Right lobe of liver (tissue), 6 donors: ENCODE measurements at regions not wholly inside any gene's neighbourhood (a gene's known extent, or its start where the extent isn't known, plus 50 kb on each side); places are given as distances from the start of the nearest gene placed in this dataset.

Experiments used
- ATAC-seq, 4 donors: fragments of 200-7000 bp; cut with Tn5 transposase; one replicate each; pipeline ENCODE4 v1.9.1; 2020; ENCODE audit warnings: mild to moderate bottlenecking in 4 of 4, moderate library complexity in 4 of 4
- DNase-seq, 3 donors: peaks; one replicate each; pipeline ENCODE4 v3.0.0-alpha.2; 2020
- H3K27ac ChIP-seq, 3 donors: fragments of 200-600 bp; one replicate each; pipeline ENCODE4 v1.8.0; 2022
- H3K27me3 ChIP-seq, 2 donors: fragments of 200-600 bp; one replicate each; pipeline ENCODE4 v1.8.0; 2022
- H3K36me3 ChIP-seq, 4 donors: fragments of 200-600 bp; sonication (generic) in 1 of 4; one replicate each; pipeline versions ENCODE4 v1.5.1 to v1.8.0; 2017 to 2022; ENCODE audit warnings: control low read depth in 1 of 4
- H3K4me1 ChIP-seq, 4 donors: fragments of 200-600 bp; sonication (generic) in 1 of 4; one replicate each; pipeline versions ENCODE4 v1.5.1 to v1.8.0; 2017 to 2022; ENCODE audit warnings: control low read depth in 1 of 4
- H3K4me3 ChIP-seq, 3 donors: fragments of 200-600 bp; one replicate each; pipeline ENCODE4 v1.8.0; 2022
- H3K9me3 ChIP-seq, 4 donors: fragments of 200-600 bp; sonication (generic) in 1 of 4; one replicate each; pipeline versions ENCODE4 v1.5.1 to v1.8.0; 2017 to 2022; ENCODE audit warnings: control low read depth in 1 of 4
- POLR2A ChIP-seq: fragments of 450-650 bp; IDR thresholded peaks from one replicate; pipeline ENCODE4 v1.6.1; 2017; ENCODE audit warnings: antibody characterized with exemption, mild to moderate bottlenecking
- WGBS: methylation state at CpG from one replicate; pipeline ENCODE4 v1.1.6; 2018; ENCODE audit warnings: low coverage, low lambda C conversion rate; ENCODE audit not compliant: insufficient coverage; ENCODE audit errors: missing lambda C conversion rate; 5-methylcytosine and 5-hydroxymethylcytosine counted together
- intact Hi-C, 2 donors: fragments of 100-400 bp; cut with DNase I; formaldehyde crosslinking; loops; one replicate each; pipeline versions ENCODE4 v1.11.2 to v1.14.1; 2022
- TF ChIP-seq, protein P1 (sequence below), 4 donors: fragments of 200-600 bp in 3 of 4; fragments of 450-650 bp in 1 of 4; IDR thresholded peaks; one replicate each; pipeline versions ENCODE4 v1.5.1 to v1.8.0; 2016 to 2022; ENCODE audit warnings: antibody characterized with exemption in 4 of 4, mild to moderate bottlenecking in 2 of 4
- donor health status: DM: no; HTN: yes; CAD: no.
- donor health status: DM: no; HTN: no; CAD: no.
- donor health status: DM: no; HTN: no; CAD: no.
- donor health status: DM: no; HTN: yes; CAD: no.
- donor health status: DM: no; HTN: yes; CAD: no.

GRCh38 chr12:82578725-82579124 is 108.0 kb upstream of the TMTC2 start:
- ATAC-seq (no peak), DNase-seq (no peak)
- no peaks in the 10 kb centered on the region for H3K9me3 ChIP-seq
- no peak overlapping the region for H3K27ac ChIP-seq
- no peaks in the 10 kb centered on the region for H3K4me1 ChIP-seq
- no peak overlapping the region for H3K4me3 ChIP-seq
- TF ChIP-seq, protein P1, sequence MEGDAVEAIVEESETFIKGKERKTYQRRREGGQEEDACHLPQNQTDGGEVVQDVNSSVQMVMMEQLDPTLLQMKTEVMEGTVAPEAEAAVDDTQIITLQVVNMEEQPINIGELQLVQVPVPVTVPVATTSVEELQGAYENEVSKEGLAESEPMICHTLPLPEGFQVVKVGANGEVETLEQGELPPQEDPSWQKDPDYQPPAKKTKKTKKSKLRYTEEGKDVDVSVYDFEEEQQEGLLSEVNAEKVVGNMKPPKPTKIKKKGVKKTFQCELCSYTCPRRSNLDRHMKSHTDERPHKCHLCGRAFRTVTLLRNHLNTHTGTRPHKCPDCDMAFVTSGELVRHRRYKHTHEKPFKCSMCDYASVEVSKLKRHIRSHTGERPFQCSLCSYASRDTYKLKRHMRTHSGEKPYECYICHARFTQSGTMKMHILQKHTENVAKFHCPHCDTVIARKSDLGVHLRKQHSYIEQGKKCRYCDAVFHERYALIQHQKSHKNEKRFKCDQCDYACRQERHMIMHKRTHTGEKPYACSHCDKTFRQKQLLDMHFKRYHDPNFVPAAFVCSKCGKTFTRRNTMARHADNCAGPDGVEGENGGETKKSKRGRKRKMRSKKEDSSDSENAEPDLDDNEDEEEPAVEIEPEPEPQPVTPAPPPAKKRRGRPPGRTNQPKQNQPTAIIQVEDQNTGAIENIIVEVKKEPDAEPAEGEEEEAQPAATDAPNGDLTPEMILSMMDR (IDR thresholded peaks at IDR 0.05) = no peak
- no peak for TF ChIP-seq POLR2A
- intact Hi-C loops = no loop called here
- no peaks in the 10 kb centered on the region for H3K36me3 ChIP-seq
- WGBS = 89% methylated on average over 2 of the region's 2 CpGs
- H3K27me3 ChIP-seq = no peaks in the 10 kb centered on the region

DNA sequence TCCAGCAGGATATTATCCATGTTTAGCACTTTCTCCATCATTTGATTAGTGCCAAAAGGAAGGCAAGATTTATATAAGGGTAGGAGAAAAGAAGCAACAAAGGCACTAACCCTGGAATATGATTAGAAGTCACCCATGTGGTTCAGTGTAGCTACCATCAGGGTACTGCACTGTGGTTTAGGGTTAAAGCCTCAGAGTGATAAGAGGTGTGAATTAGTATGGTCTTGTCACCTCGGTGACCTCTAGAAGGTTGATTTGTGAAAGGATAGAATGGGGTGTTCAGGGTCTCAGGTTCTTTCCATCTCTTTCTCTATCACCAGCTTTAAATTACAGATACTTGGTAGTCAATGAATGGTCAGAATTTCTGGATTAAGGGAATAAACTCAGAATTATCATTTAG is 103.0 kb upstream of the TMTC2 start:
- H3K4me3 ChIP-seq = no peak overlapping the region
- DNase-seq = no peak
- 31% methylated on average over 1 of the region's 1 CpG for WGBS
- intact Hi-C loops = no loop called here
- TF ChIP-seq, protein P1 (IDR thresholded peaks at IDR 0.05) = no peak
- no peak for TF ChIP-seq POLR2A
- no peaks in the 10 kb centered on the region for H3K9me3 ChIP-seq
- no peak overlapping the region for H3K27ac ChIP-seq
- no peak for ATAC-seq
- no peaks in the 10 kb centered on the region for H3K4me1 ChIP-seq
- H3K36me3 ChIP-seq = no peaks in the 10 kb centered on the region
- H3K27me3 ChIP-seq = no peaks in the 10 kb centered on the region

- H3K4me3 ChIP-seq = no peak overlapping the region
- no peak for TF ChIP-seq POLR2A
- TF ChIP-seq, protein P1 (IDR thresholded peaks at IDR 0.05) = no peak
- WGBS = 60% methylated on average over 3 of the region's 3 CpGs
- intact Hi-C loops = no loop called here
- ATAC-seq (no peak), DNase-seq (no peak)
- no peaks in the 10 kb centered on the region for H3K4me1 ChIP-seq
- H3K27me3 ChIP-seq = no peaks in the 10 kb centered on the region
- no peak overlapping the region for H3K27ac ChIP-seq
- no peaks in the 10 kb centered on the region for H3K36me3 ChIP-seq
- no peaks in the 10 kb centered on the region for H3K9me3 ChIP-seq
Measured at GRCh38 chr12:82593143-82593542, 93.6 kb upstream of the TMTC2 start.

DNA sequence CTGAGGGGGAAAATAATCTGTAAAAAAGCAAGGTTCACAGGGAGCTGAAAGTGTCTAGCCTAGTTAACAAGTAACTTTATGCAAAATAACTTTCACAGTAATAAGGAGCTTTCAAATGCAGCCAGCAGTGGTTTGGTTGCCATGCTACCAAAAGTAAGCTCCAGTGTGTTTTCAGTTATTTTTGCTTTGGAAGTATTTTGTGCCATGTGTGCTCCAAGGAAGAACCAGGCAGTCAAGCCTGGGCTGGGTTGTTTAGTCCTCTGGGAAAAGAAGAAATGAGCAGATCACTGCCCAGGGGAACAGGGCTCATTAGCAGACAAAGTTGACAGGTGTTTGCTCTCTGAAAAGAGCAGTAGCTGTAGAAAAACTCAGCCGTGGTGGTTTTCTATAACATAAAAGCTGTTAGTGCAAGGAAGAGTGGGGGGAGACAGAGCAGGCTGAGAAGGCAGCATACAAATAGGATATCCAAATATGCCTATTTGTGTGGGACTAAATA is 92.8 kb upstream of the TMTC2 start:
- WGBS = 27% methylated on average over 1 of the region's 1 CpG
- no peaks in the 10 kb centered on the region for H3K27me3 ChIP-seq
- no peaks in the 10 kb centered on the region for H3K36me3 ChIP-seq
- no peaks in the 10 kb centered on the region for H3K9me3 ChIP-seq
- intact Hi-C loops = no loop called here
- no peaks in the 10 kb centered on the region for H3K4me1 ChIP-seq
- H3K27ac ChIP-seq = no peak overlapping the region
- no peak overlapping the region for H3K4me3 ChIP-seq
- ATAC-seq (peak in 1 of 4 donors; percentile 51), DNase-seq (no peak)
- TF ChIP-seq, protein P1 (IDR thresholded peaks at IDR 0.05) = no peak
- no peak for TF ChIP-seq POLR2A

DNA sequence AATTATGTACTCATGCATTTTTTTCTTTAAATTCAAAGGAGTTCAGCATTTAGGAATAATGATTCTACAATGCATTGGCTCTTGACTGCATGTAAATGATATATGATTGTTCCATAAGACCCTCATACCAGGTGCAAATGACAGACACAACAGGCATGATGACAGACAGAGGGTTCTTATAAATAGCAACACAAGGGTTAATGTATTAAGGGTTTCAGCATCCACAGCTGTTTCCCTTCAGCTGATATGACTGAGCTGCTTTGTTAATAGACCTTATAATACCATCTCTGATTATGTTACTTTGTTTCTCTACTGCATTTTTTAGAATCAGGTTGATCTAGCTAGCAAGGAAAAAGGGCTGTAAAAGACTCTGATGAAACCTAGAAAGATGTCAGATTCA is 90.8 kb upstream of the TMTC2 start:
- ATAC-seq (no peak), DNase-seq (no peak)
- H3K4me1 ChIP-seq = no peaks in the 10 kb centered on the region
- intact Hi-C loops = no loop called here
- no peaks in the 10 kb centered on the region for H3K9me3 ChIP-seq
- H3K27ac ChIP-seq = no peak overlapping the region
- no peaks in the 10 kb centered on the region for H3K27me3 ChIP-seq
- TF ChIP-seq, protein P1 (IDR thresholded peaks at IDR 0.05) = no peak
- no peak for TF ChIP-seq POLR2A
- no peaks in the 10 kb centered on the region for H3K36me3 ChIP-seq
- no peak overlapping the region for H3K4me3 ChIP-seq
